ENCODE measurements at regions not wholly inside any gene's neighbourhood (a gene's known extent, or its start where the extent isn't known, plus 50 kb on each side); places are given as distances from the start of the nearest gene placed in this dataset.
"Not testable (repeated sequence)": the region's sequence is repeated elsewhere in the genome, so short reads cannot be mapped to it uniquely, and the experiment has no call there.

DNA sequence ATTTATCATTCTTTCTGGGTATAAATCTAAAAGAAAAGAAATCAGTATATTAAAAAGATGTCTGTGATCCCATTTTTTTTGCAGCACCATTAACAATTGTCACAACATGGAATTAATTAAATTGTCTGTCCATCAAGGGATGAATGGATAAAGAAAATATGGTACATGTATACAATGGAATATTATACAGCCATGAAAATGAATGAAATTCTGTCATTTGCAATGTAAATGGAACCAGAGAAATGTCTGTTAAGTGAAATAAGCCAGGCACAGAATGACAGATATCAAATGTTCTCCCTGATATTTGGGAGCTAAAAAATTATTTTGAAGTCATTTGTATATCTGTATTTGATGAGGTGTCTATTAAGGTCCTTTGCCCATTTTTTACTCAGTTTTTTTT, 77.1 kb upstream of the NDST4 start:
- H3K27ac Mint-ChIP-seq: no peak overlapping the region

DNA sequence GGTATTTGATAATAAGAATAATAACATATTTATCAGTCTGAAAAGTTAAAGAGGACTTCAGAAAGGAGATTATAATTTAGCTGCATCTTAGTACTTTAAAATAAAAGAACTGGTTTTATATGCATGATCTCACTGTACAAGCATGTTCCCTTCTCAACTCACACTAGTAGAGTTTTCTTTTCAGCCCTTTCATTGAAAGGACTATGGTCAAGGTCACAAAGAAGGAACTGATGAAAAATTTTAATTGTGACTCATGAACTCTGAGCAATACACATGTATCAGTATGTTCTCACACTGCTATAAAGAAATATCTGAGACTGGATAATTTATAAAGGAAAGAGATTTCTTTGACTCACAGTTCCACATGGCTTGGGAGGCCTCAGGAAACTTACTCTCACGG, 73.7 kb upstream of the NDST4 start:
- TF ChIP-seq, protein P1, sequence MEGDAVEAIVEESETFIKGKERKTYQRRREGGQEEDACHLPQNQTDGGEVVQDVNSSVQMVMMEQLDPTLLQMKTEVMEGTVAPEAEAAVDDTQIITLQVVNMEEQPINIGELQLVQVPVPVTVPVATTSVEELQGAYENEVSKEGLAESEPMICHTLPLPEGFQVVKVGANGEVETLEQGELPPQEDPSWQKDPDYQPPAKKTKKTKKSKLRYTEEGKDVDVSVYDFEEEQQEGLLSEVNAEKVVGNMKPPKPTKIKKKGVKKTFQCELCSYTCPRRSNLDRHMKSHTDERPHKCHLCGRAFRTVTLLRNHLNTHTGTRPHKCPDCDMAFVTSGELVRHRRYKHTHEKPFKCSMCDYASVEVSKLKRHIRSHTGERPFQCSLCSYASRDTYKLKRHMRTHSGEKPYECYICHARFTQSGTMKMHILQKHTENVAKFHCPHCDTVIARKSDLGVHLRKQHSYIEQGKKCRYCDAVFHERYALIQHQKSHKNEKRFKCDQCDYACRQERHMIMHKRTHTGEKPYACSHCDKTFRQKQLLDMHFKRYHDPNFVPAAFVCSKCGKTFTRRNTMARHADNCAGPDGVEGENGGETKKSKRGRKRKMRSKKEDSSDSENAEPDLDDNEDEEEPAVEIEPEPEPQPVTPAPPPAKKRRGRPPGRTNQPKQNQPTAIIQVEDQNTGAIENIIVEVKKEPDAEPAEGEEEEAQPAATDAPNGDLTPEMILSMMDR (IDR thresholded peaks at IDR 0.05): no peak
- DNase-seq (no peak), ATAC-seq (no peak)
- H3K36me3 Mint-ChIP-seq (ENCODE audit: low read depth): no peaks in the 10 kb centered on the region
- intact Hi-C loops (cut with micrococcal nuclease): no loop called here
- CTCF ChIA-PET: no interaction called here
- POLR2A ChIA-PET: no interaction called here
- H3K27ac Mint-ChIP-seq: no peak overlapping the region
- no peak overlapping the region for H3K4me3 Mint-ChIP-seq
- H3K9me3 Mint-ChIP-seq: no peaks in the 10 kb centered on the region
- H3K27me3 Mint-ChIP-seq: no peaks in the 10 kb centered on the region
- H3K4me1 Mint-ChIP-seq (ENCODE audit: low read depth): no peaks in the 10 kb centered on the region

More for the DNA sequence above, 77.1 kb upstream of the NDST4 start:
- DNase-seq: no peak
- Mint-ChIP-seq H3K27me3 (no peaks in the 10 kb centered on the region), H3K4me3 (no peak overlapping the region), H3K9me3 (no peaks in the 10 kb centered on the region), H3K36me3 (ENCODE audit: low read depth) (no peaks in the 10 kb centered on the region), H3K4me1 (ENCODE audit: low read depth) (no peaks in the 10 kb centered on the region)
- no peak for ATAC-seq
- TF ChIP-seq, protein P1 (IDR thresholded peaks at IDR 0.05): no peak
- ChIA-PET CTCF (no interaction called here), POLR2A (no interaction called here)
- intact Hi-C loops (cut with micrococcal nuclease): no loop called here

DNA sequence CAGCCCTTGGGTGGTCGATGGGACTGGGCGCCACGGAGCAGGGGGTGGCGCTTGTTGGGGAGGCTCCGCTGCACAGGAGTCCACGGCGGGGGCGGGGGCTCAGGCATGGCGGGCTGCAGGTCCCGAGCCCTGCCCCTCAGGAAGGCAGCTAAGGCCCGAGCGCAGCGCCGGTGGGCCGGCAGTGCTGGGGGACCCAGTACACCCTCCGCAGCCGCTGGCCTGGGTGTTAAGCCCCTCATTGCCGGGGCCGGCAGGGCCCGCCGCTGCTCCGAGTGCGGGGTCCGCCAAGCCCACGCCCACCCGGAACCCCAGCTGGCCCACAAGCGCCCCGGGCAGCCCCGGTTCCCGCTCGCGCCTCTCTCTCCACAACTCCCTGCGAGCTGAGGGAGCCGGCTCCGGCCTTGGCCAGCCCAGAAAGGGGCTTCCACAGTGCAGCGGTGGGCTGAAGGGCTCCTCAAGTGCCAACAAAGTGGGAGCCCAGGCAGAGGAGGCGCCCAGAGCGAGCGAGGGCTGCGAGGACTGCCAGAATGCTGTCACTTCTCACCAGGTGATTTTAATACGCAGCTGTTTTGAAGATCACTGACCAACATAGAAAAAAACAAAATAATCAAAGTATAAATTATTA, 66.1 kb upstream of the NDST4 start:
- ATAC-seq; intact Hi-C loops (cut with micrococcal nuclease); H3K36me3 Mint-ChIP-seq (ENCODE audit: low read depth); CTCF ChIA-PET; H3K4me1 Mint-ChIP-seq (ENCODE audit: low read depth); H3K27ac Mint-ChIP-seq; DNase-seq; POLR2A ChIA-PET; H3K9me3 Mint-ChIP-seq; H3K4me3 Mint-ChIP-seq; H3K27me3 Mint-ChIP-seq: not testable (repeated sequence)

DNA sequence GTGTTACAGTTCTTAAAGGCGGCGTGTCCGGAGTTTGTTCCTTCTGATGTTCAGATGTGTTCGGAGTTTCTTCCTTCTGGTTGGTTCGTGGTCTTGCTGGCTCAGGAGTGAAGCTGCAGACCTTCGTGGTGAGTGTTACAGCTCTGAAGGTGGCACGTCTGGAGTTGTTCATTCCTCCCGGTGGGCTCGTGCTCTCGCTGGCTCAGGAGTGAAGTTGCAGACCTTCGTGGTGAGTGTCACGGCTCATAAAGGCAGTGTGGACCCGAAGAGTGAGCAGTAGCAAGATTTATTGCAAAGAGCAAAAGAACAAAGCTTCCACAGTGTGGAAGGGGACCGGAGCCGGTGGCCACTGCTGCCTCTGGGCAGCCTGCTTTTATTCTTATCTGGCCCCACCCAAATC, 65.3 kb upstream of the NDST4 start:
- H3K27me3 Mint-ChIP-seq; H3K36me3 Mint-ChIP-seq (ENCODE audit: low read depth); H3K4me3 Mint-ChIP-seq; H3K9me3 Mint-ChIP-seq; H3K4me1 Mint-ChIP-seq (ENCODE audit: low read depth); ATAC-seq; DNase-seq; CTCF ChIA-PET; H3K27ac Mint-ChIP-seq; intact Hi-C loops (cut with micrococcal nuclease); POLR2A ChIA-PET: not testable (repeated sequence)

DNA sequence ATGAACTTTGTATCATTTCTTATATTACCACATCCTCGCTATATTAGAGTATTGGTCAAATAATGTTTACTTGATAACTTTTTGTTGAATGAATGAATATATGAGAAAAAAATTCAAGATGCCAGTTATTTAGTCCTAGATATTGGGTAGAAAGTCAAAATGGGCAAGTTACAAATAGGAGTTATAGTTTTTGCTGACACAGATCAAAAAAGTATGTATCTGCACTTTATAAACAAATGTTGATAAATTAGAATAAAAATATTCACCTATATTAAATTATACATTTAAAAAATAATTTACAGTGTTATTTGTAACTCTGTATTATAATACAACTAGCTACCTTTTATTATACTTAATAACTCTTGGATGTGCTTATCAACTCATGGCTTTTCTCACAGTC, 57.8 kb upstream of the NDST4 start:
- intact Hi-C loops (cut with micrococcal nuclease): no loop called here
- ATAC-seq (no peak), DNase-seq (no peak)
- Mint-ChIP-seq H3K4me3 (no peak overlapping the region), H3K36me3 (ENCODE audit: low read depth) (no peaks in the 10 kb centered on the region), H3K27me3 (no peaks in the 10 kb centered on the region), H3K9me3 (no peaks in the 10 kb centered on the region), H3K27ac (no peak overlapping the region), H3K4me1 (ENCODE audit: low read depth) (no peaks in the 10 kb centered on the region)
- TF ChIP-seq, protein P1 (IDR thresholded peaks at IDR 0.05): no peak
- ChIA-PET CTCF (no interaction called here), POLR2A (no interaction called here)

DNA sequence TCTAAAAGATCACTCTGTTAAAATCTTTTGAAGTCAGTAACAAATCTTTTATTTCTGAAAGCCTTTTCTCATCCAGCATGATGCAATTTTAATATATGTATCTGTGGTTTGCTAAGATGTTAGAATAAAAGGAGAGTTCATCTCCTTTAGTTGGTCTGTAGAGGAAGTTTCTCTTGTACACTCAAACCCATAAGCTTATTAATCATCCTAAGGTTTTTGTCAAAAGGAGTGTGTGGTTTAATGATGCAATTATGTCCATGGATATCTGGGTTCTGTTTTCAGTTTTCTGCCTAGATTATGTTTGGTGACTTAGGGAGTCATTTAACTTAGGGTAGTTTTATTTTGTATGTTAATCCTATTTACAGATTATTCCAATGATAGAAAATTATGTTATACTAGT, 52.1 kb upstream of the NDST4 start:
- TF ChIP-seq, protein P1 (IDR thresholded peaks at IDR 0.05): no peak
- H3K4me3 Mint-ChIP-seq: no peak overlapping the region
- H3K27ac Mint-ChIP-seq: no peak overlapping the region
- H3K36me3 Mint-ChIP-seq (ENCODE audit: low read depth): no peaks in the 10 kb centered on the region
- POLR2A ChIA-PET: no interaction called here
- ATAC-seq (no peak), DNase-seq (no peak)
- intact Hi-C loops (cut with micrococcal nuclease): no loop called here
- CTCF ChIA-PET: no interaction called here
- no peaks in the 10 kb centered on the region for H3K27me3 Mint-ChIP-seq
- H3K9me3 Mint-ChIP-seq: no peaks in the 10 kb centered on the region
- H3K4me1 Mint-ChIP-seq (ENCODE audit: low read depth): no peaks in the 10 kb centered on the region

Data from activated CD8-positive, alpha-beta T cell treated with anti-CD3 and anti-CD28 coated beads for 36 hours (primary cell).